GM23248 (cell line): ENCODE measurements at regions not wholly inside any gene's neighbourhood (a gene's known extent, or its start where the extent isn't known, plus 50 kb on each side); places are given as distances from the start of the nearest gene placed in this dataset.

Source experiments
- DNase-seq: peaks from one replicate; pipeline ENCODE4 v3.0.0-alpha.2; 2015
- H2AFZ ChIP-seq: fragments of 200-600 bp; sonication (generic); 2 replicates; pipeline ENCODE4 v1.6.1; 2016; ENCODE audit warnings: antibody characterized with exemption
- H3F3A ChIP-seq: fragments of 200-600 bp; sonication (generic); 2 replicates; pipeline ENCODE4 v1.6.1; 2016; ENCODE audit warnings: mild to moderate bottlenecking, antibody characterized with exemption, mixed run types; ENCODE audit not compliant: insufficient read depth
- H3K27ac ChIP-seq: fragments of 200-600 bp; sonication (generic); 2 replicates; pipeline ENCODE4 v1.5.1; 2016; ENCODE audit warnings: mild to moderate bottlenecking
- H3K27me3 ChIP-seq: fragments of 200-600 bp; sonication (generic); replicated peaks from 2 replicates; pipeline ENCODE4 v1.6.1; 2016; ENCODE audit warnings: mild to moderate bottlenecking; ENCODE audit not compliant: insufficient read depth
- H3K36me3 ChIP-seq: fragments of 200-600 bp; sonication (generic); 2 replicates; pipeline ENCODE4 v1.6.1; 2016; ENCODE audit warnings: low read depth, mild to moderate bottlenecking
- H3K4me1 ChIP-seq: fragments of 200-600 bp; sonication (generic); 2 replicates; pipeline ENCODE4 v1.6.1; 2016; ENCODE audit warnings: mild to moderate bottlenecking; ENCODE audit not compliant: insufficient read depth
- H3K4me2 ChIP-seq: fragments of 200-600 bp; sonication (generic); one replicate; pipeline ENCODE4 v1.6.1; 2016; ENCODE audit warnings: mild to moderate bottlenecking; ENCODE audit not compliant: unreplicated experiment
- H3K4me3 ChIP-seq: fragments of 200-600 bp; sonication (generic); 2 replicates; pipeline ENCODE4 v1.5.1; 2016; ENCODE audit warnings: mild to moderate bottlenecking
- H3K79me2 ChIP-seq: fragments of 200-600 bp; sonication (generic); 2 replicates; pipeline ENCODE4 v1.6.1; 2016; ENCODE audit warnings: mild to moderate bottlenecking; ENCODE audit not compliant: insufficient read depth
- H3K9ac ChIP-seq: fragments of 200-600 bp; sonication (generic); 2 replicates; pipeline ENCODE4 v1.6.1; 2016; ENCODE audit warnings: mild to moderate bottlenecking
- H3K9me2 ChIP-seq: fragments of 200-600 bp; sonication (generic); 2 replicates; pipeline ENCODE4 v1.6.1; 2016; ENCODE audit warnings: mixed run types, mild to moderate bottlenecking, moderate library complexity; ENCODE audit not compliant: insufficient read depth
- H3K9me3 ChIP-seq: fragments of 200-600 bp; sonication (generic); one replicate; pipeline ENCODE4 v1.6.1; 2017; ENCODE audit warnings: low read depth
- H4K20me1 ChIP-seq: fragments of 200-600 bp; sonication (generic); 2 replicates; pipeline ENCODE4 v1.6.0; 2016; ENCODE audit not compliant: insufficient read depth
- EZH2 ChIP-seq: fragments of 200-600 bp; sonication (generic); IDR thresholded peaks from 2 replicates; pipeline ENCODE4 v1.6.1; 2018; ENCODE audit warnings: antibody characterized with exemption, mild to moderate bottlenecking; ENCODE audit not compliant: insufficient read depth, poor library complexity, severe bottlenecking
- EZH2phosphoT487 ChIP-seq: fragments of 200-600 bp; sonication (generic); IDR thresholded peaks from 2 replicates; pipeline ENCODE4 v1.6.1; 2018; ENCODE audit warnings: antibody characterized with exemption, moderate library complexity, mild to moderate bottlenecking, low read depth; ENCODE audit not compliant: insufficient read depth
- WGBS, 2 experiments: methylation state at CpG; one replicate each; pipeline ENCODE4 v1.1.6; 2015 to 2017; ENCODE audit warnings: low lambda C conversion rate in 2 of 2, low coverage in 1 of 2; ENCODE audit errors: missing lambda C conversion rate in 2 of 2; 5-methylcytosine and 5-hydroxymethylcytosine counted together
- in situ Hi-C: fragments of 300-500 bp; cut with MboI; formaldehyde crosslinking; loops from 2 replicates; pipeline ENCODE4 v1.15.0; 2020

DNA sequence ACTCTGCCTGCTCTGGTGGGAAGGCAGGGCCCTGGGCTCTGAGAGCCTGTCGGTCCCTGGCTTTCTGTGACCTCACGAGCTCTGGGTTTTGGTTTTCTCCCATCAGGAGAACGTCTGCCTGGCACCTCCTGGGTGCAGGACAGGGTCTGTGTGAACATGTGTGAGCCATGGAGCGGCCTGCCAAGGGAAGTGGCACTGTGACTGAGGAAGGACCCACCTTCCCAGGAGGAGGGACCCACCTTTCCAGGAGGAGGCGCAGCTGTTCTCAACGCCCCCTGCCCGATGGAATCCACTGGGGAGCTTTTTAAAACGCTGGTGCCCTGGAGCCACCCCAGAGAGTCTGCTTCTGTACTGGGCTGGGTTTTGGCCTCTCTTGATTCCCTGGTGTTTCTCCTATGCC, 168.7 kb downstream of the GLI2 start:
- TF ChIP-seq EZH2phosphoT487, result no peak
- TF ChIP-seq EZH2, result no peak
- H3K79me2 ChIP-seq, result no peaks in the 10 kb centered on the region
- DNase-seq, result no peak
- no peaks in the 10 kb centered on the region for H3K36me3 ChIP-seq
- no peak overlapping the region for H3K4me2 ChIP-seq
- no peaks in the 10 kb centered on the region for H3F3A ChIP-seq
- no peak overlapping the region for H3K27ac ChIP-seq
- no peaks in the 10 kb centered on the region for H3K4me1 ChIP-seq
- H3K27me3 ChIP-seq, result no peaks in the 10 kb centered on the region
- H3K9ac ChIP-seq, result no peak overlapping the region
- H3K9me2 ChIP-seq, result no peaks in the 10 kb centered on the region
- no peaks in the 10 kb centered on the region for H3K9me3 ChIP-seq
- in situ Hi-C loops, result no loop called here
- H2AFZ ChIP-seq, result no peak overlapping the region
- WGBS, 2 experiments, result 55 to 56% methylated on average over 8 of the region's 8 CpGs
- no peak overlapping the region for H3K4me3 ChIP-seq
- no peaks in the 10 kb centered on the region for H4K20me1 ChIP-seq

GRCh38 chr2:120904830-120905234, 169.2 kb downstream of the GLI2 start:
- WGBS, 2 experiments, result 46 to 47% methylated on average over 5 of the region's 5 CpGs
- H4K20me1 ChIP-seq, result no peaks in the 10 kb centered on the region

GRCh38 chr2:120905298-120905697, 169.6 kb downstream of the GLI2 start:
- DNase-seq, result no peak
- no peak overlapping the region for H3K27ac ChIP-seq
- H3F3A ChIP-seq, result 0 out of 2 replicates have a peak, but pooled peaks cover 2% of the 10 kb centered on the region
- H3K4me3 ChIP-seq, result no peak overlapping the region
- no peaks in the 10 kb centered on the region for H3K79me2 ChIP-seq
- in situ Hi-C loops, result no loop called here
- H3K4me1 ChIP-seq, result no peaks in the 10 kb centered on the region
- no peaks in the 10 kb centered on the region for H4K20me1 ChIP-seq
- H3K4me2 ChIP-seq, result no peak overlapping the region
- 71 to 76% methylated on average over 4 to 5 of the region's 5 CpGs for WGBS, 2 experiments
- H3K27me3 ChIP-seq, result no peaks in the 10 kb centered on the region
- no peak for TF ChIP-seq EZH2phosphoT487
- no peak for TF ChIP-seq EZH2
- H2AFZ ChIP-seq, result no peak overlapping the region
- no peaks in the 10 kb centered on the region for H3K36me3 ChIP-seq
- no peak overlapping the region for H3K9ac ChIP-seq
- H3K9me3 ChIP-seq, result no peaks in the 10 kb centered on the region
- H3K9me2 ChIP-seq, result no peaks in the 10 kb centered on the region

More at GRCh38 chr2:120904830-120905234, 169.2 kb downstream of the GLI2 start:
- H3K79me2 ChIP-seq, result no peaks in the 10 kb centered on the region
- H3K4me3 ChIP-seq, result no peak overlapping the region
- no peak overlapping the region for H3K4me2 ChIP-seq
- no peak for TF ChIP-seq EZH2
- no peak overlapping the region for H2AFZ ChIP-seq
- no peak overlapping the region for H3K27ac ChIP-seq
- no peak for DNase-seq
- H3F3A ChIP-seq, result no peaks in the 10 kb centered on the region
- no peak overlapping the region for H3K9ac ChIP-seq
- no peaks in the 10 kb centered on the region for H3K36me3 ChIP-seq
- in situ Hi-C loops, result no loop called here
- no peaks in the 10 kb centered on the region for H3K9me2 ChIP-seq
- H3K4me1 ChIP-seq, result no peaks in the 10 kb centered on the region
- H3K9me3 ChIP-seq, result no peaks in the 10 kb centered on the region
- no peaks in the 10 kb centered on the region for H3K27me3 ChIP-seq

DNA sequence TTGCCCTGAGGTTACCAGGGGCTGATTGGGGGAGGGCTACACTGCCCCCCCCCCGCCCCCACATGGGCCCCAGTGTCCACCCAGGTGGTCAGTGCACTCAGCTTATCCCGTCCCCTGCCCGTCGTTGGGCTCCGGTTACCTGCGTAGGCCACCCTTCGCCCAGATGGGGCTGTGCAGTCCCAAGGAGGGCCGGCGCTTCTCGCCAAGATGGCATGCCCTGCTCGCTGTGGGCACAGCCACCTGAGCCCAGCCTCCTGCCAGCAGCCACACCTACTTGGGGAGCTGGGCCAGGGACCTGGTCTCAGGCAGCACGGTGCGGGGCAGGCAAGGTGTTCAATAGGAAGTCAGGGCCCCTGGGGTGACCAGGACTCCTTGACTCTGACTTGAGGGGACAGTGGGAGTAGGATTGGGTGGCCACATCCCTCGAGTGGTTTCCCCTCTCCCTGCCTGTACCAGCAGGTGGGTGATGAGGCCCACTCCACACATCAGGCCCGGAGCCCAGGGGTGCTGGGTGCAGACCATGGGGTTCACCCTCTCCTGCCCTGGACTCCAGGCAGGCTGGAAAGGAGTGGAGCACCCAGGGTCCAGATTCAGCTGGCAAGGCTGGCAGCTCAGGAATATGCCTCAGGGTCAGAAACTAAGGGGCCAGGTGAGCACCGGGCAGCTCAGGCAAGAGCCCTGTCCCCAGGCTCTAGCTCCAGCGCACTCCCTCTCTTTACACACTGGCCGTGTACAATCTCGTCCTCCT, 170.3 kb downstream of the GLI2 start:
- WGBS, 2 experiments, result 87 to 92% methylated on average over 18 to 19 of the region's 19 CpGs
- Histone ChIP-seq H4K20me1 (no peaks in the 10 kb centered on the region), H3K9me3 (no peaks in the 10 kb centered on the region), H3K27me3 (no peaks in the 10 kb centered on the region), H3K4me1 (peaks cover 2% of the 10 kb centered on the region), H3F3A (peaks cover 9% of the 10 kb centered on the region; the same call in 1 of the 2 replicates), H3K79me2 (no peaks in the 10 kb centered on the region), H2AFZ (no peak overlapping the region), H3K27ac (no peak overlapping the region), H3K4me3 (no peak overlapping the region), H3K9ac (no peak overlapping the region), H3K9me2 (no peaks in the 10 kb centered on the region), H3K4me2 (no peak overlapping the region), H3K36me3 (no peaks in the 10 kb centered on the region)
- TF ChIP-seq EZH2phosphoT487, result no peak
- TF ChIP-seq EZH2, result no peak
- DNase-seq, result no peak
- in situ Hi-C loops, result no loop called here

DNA sequence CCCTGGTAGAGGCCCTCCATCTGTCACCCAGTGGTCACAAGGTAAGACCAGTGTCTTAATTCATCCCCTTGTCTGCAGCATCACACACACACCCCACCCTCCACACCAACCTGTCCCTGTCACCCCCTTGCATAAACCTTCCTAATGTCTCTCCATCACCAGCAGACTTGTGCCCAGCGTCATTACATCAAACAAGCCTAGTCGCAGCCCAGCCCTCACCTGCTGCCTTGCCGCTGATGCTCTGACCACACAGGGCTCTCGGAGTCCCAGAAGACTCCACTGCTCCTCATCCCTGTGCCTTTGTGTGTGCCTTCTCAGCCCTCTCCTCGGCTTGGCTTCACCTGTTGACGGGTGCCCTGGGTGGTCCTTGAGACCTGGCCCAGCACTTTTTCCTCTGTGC, 171.2 kb downstream of the GLI2 start:
- Histone ChIP-seq H3K4me1 (peaks cover 11% of the 10 kb centered on the region), H3F3A (peaks cover 16% of the 10 kb centered on the region; the same call in 1 of the 2 replicates), H4K20me1 (no peaks in the 10 kb centered on the region), H2AFZ (no peak overlapping the region), H3K79me2 (no peaks in the 10 kb centered on the region), H3K9me3 (no peaks in the 10 kb centered on the region), H3K4me2 (no peak overlapping the region), H3K27ac (no peak overlapping the region), H3K27me3 (no peaks in the 10 kb centered on the region), H3K9ac (no peak overlapping the region), H3K36me3 (no peaks in the 10 kb centered on the region), H3K4me3 (no peak overlapping the region), H3K9me2 (no peaks in the 10 kb centered on the region)
- 92 to 100% methylated on average over 6 of the region's 6 CpGs for WGBS, 2 experiments
- TF ChIP-seq EZH2 (no peak), EZH2phosphoT487 (no peak)
- in situ Hi-C loops, result no loop called here
- DNase-seq, result no peak
